Liver (tissue), 3 donors: ENCODE measurements at regions not wholly inside any gene's neighbourhood (a gene's known extent, or its start where the extent isn't known, plus 50 kb on each side); places are given as distances from the start of the nearest gene placed in this dataset.
"Not testable (repeated sequence)": the region's sequence is repeated elsewhere in the genome, so short reads cannot be mapped to it uniquely, and the experiment has no call there.

Experiments used
- EGR1 ChIP-seq, 2 donors: IDR thresholded peaks; 2 replicates each; pipeline ENCODE4 v1.6.1; 2016 to 2018; ENCODE audit warnings: antibody characterized with exemption in 2 of 2, low read depth in 2 of 2
- GABPA ChIP-seq, 2 donors: IDR thresholded peaks in 1 of 2; conservative IDR thresholded peaks in 1 of 2; 2 replicates each; pipeline ENCODE4 v1.6.1; 2016; ENCODE audit warnings: antibody characterized with exemption in 2 of 2, mild to moderate bottlenecking in 1 of 2, moderate library complexity in 1 of 2
- HNF4A ChIP-seq, 2 donors: conservative IDR thresholded peaks; 2 replicates each; pipeline ENCODE4 v1.6.1; 2016; ENCODE audit warnings: antibody characterized with exemption in 2 of 2, mild to moderate bottlenecking in 2 of 2
- HNF4G ChIP-seq: IDR thresholded peaks from 2 replicates; pipeline ENCODE4 v1.6.1; 2016; ENCODE audit warnings: antibody characterized with exemption
- JUND ChIP-seq, 2 donors: IDR thresholded peaks; 2 replicates each; pipeline ENCODE4 v1.6.1; 2016; ENCODE audit warnings: antibody characterized with exemption in 2 of 2
- RAD21 ChIP-seq, 2 donors: IDR thresholded peaks; 2 replicates each; pipeline ENCODE4 v1.6.1; 2016; ENCODE audit warnings: antibody characterized with exemption in 2 of 2, mild to moderate bottlenecking in 2 of 2
- TAF1 ChIP-seq: conservative IDR thresholded peaks from 2 replicates; pipeline ENCODE4 v1.6.1; 2016; ENCODE audit warnings: antibody characterized with exemption, mild to moderate bottlenecking
- TF ChIP-seq, protein P1 (sequence below): fragments of 150-350 bp; IDR thresholded peaks from 2 replicates; pipeline ENCODE4 v1.5.1; 2017; ENCODE audit warnings: improper control_type of control experiment, low read depth, low read length; ENCODE audit not compliant: missing input control
- TF ChIP-seq, protein P2 (sequence below): IDR thresholded peaks from 2 replicates; pipeline ENCODE4 v1.6.1; 2016; ENCODE audit warnings: antibody characterized with exemption
- TF ChIP-seq, protein P3 (sequence below): IDR thresholded peaks from 2 replicates; pipeline ENCODE4 v1.6.1; 2016; ENCODE audit warnings: antibody characterized with exemption
- TF ChIP-seq, protein P4 (sequence below): IDR thresholded peaks from 2 replicates; pipeline ENCODE4 v1.6.1; 2016; ENCODE audit warnings: antibody characterized with exemption, mild to moderate bottlenecking
- donor health status: healthy.
- donor health status: healthy.

DNA sequence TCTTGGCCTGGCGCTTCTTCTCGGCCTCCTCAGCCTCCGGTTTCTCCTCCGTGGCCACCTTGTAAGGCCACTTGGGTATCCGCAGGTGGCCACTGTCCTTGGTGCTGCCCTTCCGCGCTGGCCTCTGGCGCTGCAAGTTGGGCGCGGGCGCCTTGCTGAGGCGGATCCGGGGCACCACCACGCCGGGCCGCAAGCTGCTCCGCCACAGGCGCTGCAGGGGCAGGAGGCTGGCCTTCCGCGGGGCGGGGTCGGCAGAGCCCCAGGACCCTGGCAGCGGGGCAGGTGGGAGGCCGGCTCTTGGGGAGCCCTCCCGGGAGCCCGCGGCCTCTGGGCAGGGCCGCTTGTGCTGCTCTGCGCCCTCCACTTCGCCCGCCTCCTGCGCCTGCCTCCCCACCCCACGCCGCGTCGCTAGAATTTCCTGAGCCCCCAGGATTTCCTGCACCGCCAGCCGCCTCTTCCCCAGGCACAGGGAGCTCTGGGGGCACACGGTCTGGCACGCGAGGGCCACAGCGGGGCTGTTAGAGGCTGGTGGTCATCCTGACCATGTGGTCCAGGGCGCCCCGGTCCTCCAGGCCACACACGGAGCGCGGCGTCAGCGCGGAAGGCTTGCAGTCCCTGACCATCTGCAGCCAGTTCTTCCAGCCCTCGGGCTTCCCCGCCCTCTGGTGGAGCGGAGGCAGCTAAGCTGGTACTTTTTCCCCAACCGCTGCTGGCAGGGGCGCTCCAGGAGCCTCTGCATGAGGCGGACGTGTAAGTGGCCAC, 60.1 kb upstream of the OR4C13 start:
- TF ChIP-seq GABPA (IDR thresholded peaks at IDR 0.05 in 1 of 2, conservative IDR thresholded peaks at IDR 0.05 in 1 of 2); HNF4A (conservative IDR thresholded peaks at IDR 0.05); JUND (IDR thresholded peaks at IDR 0.05); EGR1 (IDR thresholded peaks at IDR 0.05; ENCODE audit: low read depth in 2 of 2); TAF1; RAD21 (IDR thresholded peaks at IDR 0.05); HNF4G: not testable (repeated sequence)
- TF ChIP-seq, protein P1, sequence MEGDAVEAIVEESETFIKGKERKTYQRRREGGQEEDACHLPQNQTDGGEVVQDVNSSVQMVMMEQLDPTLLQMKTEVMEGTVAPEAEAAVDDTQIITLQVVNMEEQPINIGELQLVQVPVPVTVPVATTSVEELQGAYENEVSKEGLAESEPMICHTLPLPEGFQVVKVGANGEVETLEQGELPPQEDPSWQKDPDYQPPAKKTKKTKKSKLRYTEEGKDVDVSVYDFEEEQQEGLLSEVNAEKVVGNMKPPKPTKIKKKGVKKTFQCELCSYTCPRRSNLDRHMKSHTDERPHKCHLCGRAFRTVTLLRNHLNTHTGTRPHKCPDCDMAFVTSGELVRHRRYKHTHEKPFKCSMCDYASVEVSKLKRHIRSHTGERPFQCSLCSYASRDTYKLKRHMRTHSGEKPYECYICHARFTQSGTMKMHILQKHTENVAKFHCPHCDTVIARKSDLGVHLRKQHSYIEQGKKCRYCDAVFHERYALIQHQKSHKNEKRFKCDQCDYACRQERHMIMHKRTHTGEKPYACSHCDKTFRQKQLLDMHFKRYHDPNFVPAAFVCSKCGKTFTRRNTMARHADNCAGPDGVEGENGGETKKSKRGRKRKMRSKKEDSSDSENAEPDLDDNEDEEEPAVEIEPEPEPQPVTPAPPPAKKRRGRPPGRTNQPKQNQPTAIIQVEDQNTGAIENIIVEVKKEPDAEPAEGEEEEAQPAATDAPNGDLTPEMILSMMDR: not testable (repeated sequence)
- TF ChIP-seq, protein P2, sequence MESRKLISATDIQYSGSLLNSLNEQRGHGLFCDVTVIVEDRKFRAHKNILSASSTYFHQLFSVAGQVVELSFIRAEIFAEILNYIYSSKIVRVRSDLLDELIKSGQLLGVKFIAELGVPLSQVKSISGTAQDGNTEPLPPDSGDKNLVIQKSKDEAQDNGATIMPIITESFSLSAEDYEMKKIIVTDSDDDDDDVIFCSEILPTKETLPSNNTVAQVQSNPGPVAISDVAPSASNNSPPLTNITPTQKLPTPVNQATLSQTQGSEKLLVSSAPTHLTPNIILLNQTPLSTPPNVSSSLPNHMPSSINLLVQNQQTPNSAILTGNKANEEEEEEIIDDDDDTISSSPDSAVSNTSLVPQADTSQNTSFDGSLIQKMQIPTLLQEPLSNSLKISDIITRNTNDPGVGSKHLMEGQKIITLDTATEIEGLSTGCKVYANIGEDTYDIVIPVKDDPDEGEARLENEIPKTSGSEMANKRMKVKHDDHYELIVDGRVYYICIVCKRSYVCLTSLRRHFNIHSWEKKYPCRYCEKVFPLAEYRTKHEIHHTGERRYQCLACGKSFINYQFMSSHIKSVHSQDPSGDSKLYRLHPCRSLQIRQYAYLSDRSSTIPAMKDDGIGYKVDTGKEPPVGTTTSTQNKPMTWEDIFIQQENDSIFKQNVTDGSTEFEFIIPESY: not testable (repeated sequence)
- TF ChIP-seq, protein P3, sequence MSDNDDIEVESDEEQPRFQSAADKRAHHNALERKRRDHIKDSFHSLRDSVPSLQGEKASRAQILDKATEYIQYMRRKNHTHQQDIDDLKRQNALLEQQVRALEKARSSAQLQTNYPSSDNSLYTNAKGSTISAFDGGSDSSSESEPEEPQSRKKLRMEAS: not testable (repeated sequence)
- TF ChIP-seq, protein P4, sequence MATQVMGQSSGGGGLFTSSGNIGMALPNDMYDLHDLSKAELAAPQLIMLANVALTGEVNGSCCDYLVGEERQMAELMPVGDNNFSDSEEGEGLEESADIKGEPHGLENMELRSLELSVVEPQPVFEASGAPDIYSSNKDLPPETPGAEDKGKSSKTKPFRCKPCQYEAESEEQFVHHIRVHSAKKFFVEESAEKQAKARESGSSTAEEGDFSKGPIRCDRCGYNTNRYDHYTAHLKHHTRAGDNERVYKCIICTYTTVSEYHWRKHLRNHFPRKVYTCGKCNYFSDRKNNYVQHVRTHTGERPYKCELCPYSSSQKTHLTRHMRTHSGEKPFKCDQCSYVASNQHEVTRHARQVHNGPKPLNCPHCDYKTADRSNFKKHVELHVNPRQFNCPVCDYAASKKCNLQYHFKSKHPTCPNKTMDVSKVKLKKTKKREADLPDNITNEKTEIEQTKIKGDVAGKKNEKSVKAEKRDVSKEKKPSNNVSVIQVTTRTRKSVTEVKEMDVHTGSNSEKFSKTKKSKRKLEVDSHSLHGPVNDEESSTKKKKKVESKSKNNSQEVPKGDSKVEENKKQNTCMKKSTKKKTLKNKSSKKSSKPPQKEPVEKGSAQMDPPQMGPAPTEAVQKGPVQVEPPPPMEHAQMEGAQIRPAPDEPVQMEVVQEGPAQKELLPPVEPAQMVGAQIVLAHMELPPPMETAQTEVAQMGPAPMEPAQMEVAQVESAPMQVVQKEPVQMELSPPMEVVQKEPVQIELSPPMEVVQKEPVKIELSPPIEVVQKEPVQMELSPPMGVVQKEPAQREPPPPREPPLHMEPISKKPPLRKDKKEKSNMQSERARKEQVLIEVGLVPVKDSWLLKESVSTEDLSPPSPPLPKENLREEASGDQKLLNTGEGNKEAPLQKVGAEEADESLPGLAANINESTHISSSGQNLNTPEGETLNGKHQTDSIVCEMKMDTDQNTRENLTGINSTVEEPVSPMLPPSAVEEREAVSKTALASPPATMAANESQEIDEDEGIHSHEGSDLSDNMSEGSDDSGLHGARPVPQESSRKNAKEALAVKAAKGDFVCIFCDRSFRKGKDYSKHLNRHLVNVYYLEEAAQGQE: not testable (repeated sequence)
